Esophagus muscularis mucosa (tissue), 4 donors: ENCODE measurements at regions not wholly inside any gene's neighbourhood (a gene's known extent, or its start where the extent isn't known, plus 50 kb on each side); places are given as distances from the start of the nearest gene placed in this dataset.

ENCODE experiments used
- EP300 ChIP-seq: sonication (generic); formaldehyde crosslinking; IDR thresholded peaks from one replicate; pipeline ENCODE4 v1.6.1; 2017; ENCODE audit warnings: antibody characterized with exemption
- POLR2AphosphoS5 ChIP-seq, 2 donors: sonication (generic); formaldehyde crosslinking; IDR thresholded peaks; one replicate each; pipeline ENCODE4 v1.6.1; 2017; ENCODE audit warnings: antibody characterized with exemption in 2 of 2
- TF ChIP-seq, protein P1 (sequence below), 3 experiments: fragments of 200-600 bp in 2 of 3; fragments of 450-650 bp in 1 of 3; sonication (generic) in 2 of 3; IDR thresholded peaks; one replicate each; pipeline ENCODE4 v1.5.1; 2017 to 2019; ENCODE audit warnings: antibody characterized with exemption in 3 of 3, mild to moderate bottlenecking in 2 of 3, moderate library complexity in 1 of 3

DNA sequence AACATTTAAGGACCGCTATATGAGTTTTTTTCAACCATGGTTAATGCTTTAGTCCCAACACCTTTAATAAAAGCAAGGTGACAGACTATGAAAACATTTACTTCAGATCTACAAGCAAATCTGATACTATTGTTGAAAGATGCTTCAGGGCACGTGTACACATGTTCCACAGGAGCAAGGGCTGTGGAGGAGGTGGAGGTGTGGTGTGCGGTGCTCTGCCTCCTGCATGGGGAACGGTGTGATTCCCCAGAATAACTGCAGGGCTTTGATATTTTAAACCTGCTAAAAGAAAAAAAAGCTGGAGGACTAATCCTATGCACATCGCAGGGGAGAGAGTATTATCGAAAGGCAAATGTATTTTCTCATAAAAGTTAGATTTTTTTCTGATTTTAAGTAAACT lies 188.1 kb upstream of the CEP162 start:
- TF ChIP-seq POLR2AphosphoS5 (IDR thresholded peaks at IDR 0.05) = no peak
- TF ChIP-seq, protein P1, sequence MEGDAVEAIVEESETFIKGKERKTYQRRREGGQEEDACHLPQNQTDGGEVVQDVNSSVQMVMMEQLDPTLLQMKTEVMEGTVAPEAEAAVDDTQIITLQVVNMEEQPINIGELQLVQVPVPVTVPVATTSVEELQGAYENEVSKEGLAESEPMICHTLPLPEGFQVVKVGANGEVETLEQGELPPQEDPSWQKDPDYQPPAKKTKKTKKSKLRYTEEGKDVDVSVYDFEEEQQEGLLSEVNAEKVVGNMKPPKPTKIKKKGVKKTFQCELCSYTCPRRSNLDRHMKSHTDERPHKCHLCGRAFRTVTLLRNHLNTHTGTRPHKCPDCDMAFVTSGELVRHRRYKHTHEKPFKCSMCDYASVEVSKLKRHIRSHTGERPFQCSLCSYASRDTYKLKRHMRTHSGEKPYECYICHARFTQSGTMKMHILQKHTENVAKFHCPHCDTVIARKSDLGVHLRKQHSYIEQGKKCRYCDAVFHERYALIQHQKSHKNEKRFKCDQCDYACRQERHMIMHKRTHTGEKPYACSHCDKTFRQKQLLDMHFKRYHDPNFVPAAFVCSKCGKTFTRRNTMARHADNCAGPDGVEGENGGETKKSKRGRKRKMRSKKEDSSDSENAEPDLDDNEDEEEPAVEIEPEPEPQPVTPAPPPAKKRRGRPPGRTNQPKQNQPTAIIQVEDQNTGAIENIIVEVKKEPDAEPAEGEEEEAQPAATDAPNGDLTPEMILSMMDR (IDR thresholded peaks at IDR 0.05) = no peak
- TF ChIP-seq EP300 = no peak
